CD4-positive, alpha-beta T cell (primary cell): ENCODE measurements at regions not wholly inside any gene's neighbourhood (a gene's known extent, or its start where the extent isn't known, plus 50 kb on each side); places are given as distances from the start of the nearest gene placed in this dataset.

Experiments
- ATAC-seq: fragments of 200-7000 bp; cut with Tn5 transposase; one replicate; pipeline ENCODE4 v1.10.0; 2022; ENCODE audit warnings: mild to moderate bottlenecking; ENCODE audit not compliant: poor library complexity
- CTCF ChIA-PET: fragments of 350-600 bp; sonication (Branson Sonifier 250); formaldehyde crosslinking; loops from one replicate; lab custom pipeline; 2021; ENCODE audit warnings: antibody characterized with exemption, inconsistent platforms; lab: Charles Lee
- POLR2A ChIA-PET: fragments of 350-600 bp; sonication (Branson Sonifier 250); formaldehyde crosslinking; loops from one replicate; lab custom pipeline; 2021; ENCODE audit warnings: antibody characterized with exemption, inconsistent platforms; lab: Charles Lee
- DNase-seq, 14 experiments: peaks; one replicate each; pipeline ENCODE4 v3.0.0-alpha.2; 2013 to 2020; ENCODE audit warnings: mixed read lengths in 2 of 14
- H3K27ac ChIP-seq, 2 donors: one replicate each; pipeline versions ENCODE4 v1.5.1 to v1.7.0; 2013; ENCODE audit warnings: low read length in 2 of 2, low read depth in 1 of 2, mild to moderate bottlenecking in 1 of 2
- H3K27me3 ChIP-seq, 2 experiments: 1 replicate in 1 of 2; 2 replicates in 1 of 2; pipeline versions ENCODE4 v1.6.1 to v1.7.0; 2013; ENCODE audit warnings: low read length in 2 of 2, control low read depth in 1 of 2, mild to moderate bottlenecking in 1 of 2, moderate library complexity in 1 of 2; ENCODE audit not compliant: insufficient read depth in 2 of 2, control insufficient read depth in 1 of 2
- H3K36me3 ChIP-seq: one replicate; pipeline ENCODE4 v1.6.1; 2013; ENCODE audit warnings: low read length, control low read depth; ENCODE audit not compliant: insufficient read depth
- H3K4me1 ChIP-seq: one replicate; pipeline ENCODE4 v1.6.1; 2013; ENCODE audit warnings: low read length, control low read depth; ENCODE audit not compliant: insufficient read depth
- H3K4me3 ChIP-seq: one replicate; pipeline ENCODE4 v1.5.1; 2013; ENCODE audit warnings: mild to moderate bottlenecking, low read length, moderate library complexity
- H3K9me3 ChIP-seq, 2 experiments: 1 replicate in 1 of 2; 2 replicates in 1 of 2; pipeline versions ENCODE4 v1.6.1 to v1.7.0; 2013; ENCODE audit warnings: low read length in 2 of 2, mild to moderate bottlenecking in 2 of 2, control low read depth in 1 of 2, moderate library complexity in 1 of 2; ENCODE audit not compliant: control insufficient read depth in 1 of 2, insufficient read depth in 1 of 2
- H3K27ac Mint-ChIP-seq: one replicate; pipeline ENCODE4 v1.8.0; 2020; ENCODE audit warnings: mixed read lengths
- H3K27me3 Mint-ChIP-seq: one replicate; pipeline ENCODE4 v1.8.0; 2021; ENCODE audit warnings: mixed read lengths
- H3K36me3 Mint-ChIP-seq: one replicate; pipeline ENCODE4 v1.8.0; 2021; ENCODE audit warnings: low read depth, mixed read lengths
- H3K4me1 Mint-ChIP-seq: one replicate; pipeline ENCODE4 v1.8.0; 2021; ENCODE audit warnings: low read depth, mixed read lengths
- H3K4me3 Mint-ChIP-seq: one replicate; pipeline ENCODE4 v1.8.0; 2020; ENCODE audit warnings: mild to moderate bottlenecking, mixed read lengths
- H3K9me3 Mint-ChIP-seq: one replicate; pipeline ENCODE4 v1.8.0; 2020; ENCODE audit warnings: mixed read lengths
- CTCF ChIP-seq: fragments of 200-600 bp; IDR thresholded peaks from one replicate; pipeline ENCODE4 v1.8.0; 2022; ENCODE audit warnings: antibody characterized with exemption, mild to moderate bottlenecking
- intact Hi-C, 2 experiments: fragments of 100-400 bp; cut with DNase I in 1 of 2; cut with micrococcal nuclease in 1 of 2; formaldehyde crosslinking; loops; one replicate each; pipeline versions ENCODE4 v1.15.1 to v1.9.0; 2023 to 2025; cut with DNase I, micrococcal nuclease

- Mint-ChIP-seq H3K27ac (no peak overlapping the region), H3K4me3 (no peak overlapping the region), H3K36me3 (no peaks in the 10 kb centered on the region), H3K27me3 (no peaks in the 10 kb centered on the region), H3K4me1 (peaks cover 37% of the 10 kb centered on the region), H3K9me3 (no peaks in the 10 kb centered on the region)
- intact Hi-C loops = no loop called here
- TF ChIP-seq CTCF = no peak
- ChIA-PET CTCF (no interaction called here), POLR2A (no interaction called here)
- Histone ChIP-seq H3K27me3 (no peaks in the 10 kb centered on the region), H3K4me3 (no peak overlapping the region), H3K27ac (no peak overlapping the region), H3K36me3 (no peaks in the 10 kb centered on the region), H3K9me3 (peaks cover 0 to 3% of the 10 kb centered on the region in 2 experiments), H3K4me1 (peaks cover 3% of the 10 kb centered on the region)
- ATAC-seq (no peak), DNase-seq (no peak)
Measured at GRCh38 chr11:129268371-129268770, 76.2 kb upstream of the ARHGAP32 start.

GRCh38 chr11:129267716-129268115 is 75.6 kb upstream of the ARHGAP32 start:
- no peaks in the 10 kb centered on the region for H3K36me3 Mint-ChIP-seq
- Histone ChIP-seq H3K27me3 (no peaks in the 10 kb centered on the region), H3K36me3 (no peaks in the 10 kb centered on the region), H3K9me3 (peaks cover 0 to 3% of the 10 kb centered on the region in 2 experiments), H3K4me1 (peaks cover 3% of the 10 kb centered on the region), H3K27ac (no peak overlapping the region), H3K4me3 (no peak overlapping the region)
- no peak overlapping the region for H3K4me3 Mint-ChIP-seq
- POLR2A ChIA-PET = no interaction called here
- CTCF ChIA-PET = no interaction called here
- no peak for TF ChIP-seq CTCF
- H3K9me3 Mint-ChIP-seq = no peaks in the 10 kb centered on the region
- no peak for DNase-seq
- peaks cover 37% of the 10 kb centered on the region for H3K4me1 Mint-ChIP-seq
- intact Hi-C loops = no loop called here
- no peak for ATAC-seq
- no peaks in the 10 kb centered on the region for H3K27me3 Mint-ChIP-seq
- no peak overlapping the region for H3K27ac Mint-ChIP-seq

GRCh38 chr11:129266536-129266935 is 74.4 kb upstream of the ARHGAP32 start:
- intact Hi-C loops = no loop called here
- no peak overlapping the region for H3K4me3 ChIP-seq
- ChIA-PET POLR2A (no interaction called here), CTCF (no interaction called here)
- H3K27me3 Mint-ChIP-seq = no peaks in the 10 kb centered on the region
- no peak for DNase-seq
- TF ChIP-seq CTCF = no peak
- H3K36me3 Mint-ChIP-seq = no peaks in the 10 kb centered on the region
- no peak for ATAC-seq
- H3K4me1 Mint-ChIP-seq = peaks cover 30% of the 10 kb centered on the region
- H3K4me3 Mint-ChIP-seq = no peak overlapping the region
- H3K9me3 Mint-ChIP-seq = no peaks in the 10 kb centered on the region
- no peaks in the 10 kb centered on the region for H3K27me3 ChIP-seq
- H3K4me1 ChIP-seq = peaks cover 3% of the 10 kb centered on the region
- H3K27ac Mint-ChIP-seq = no peak overlapping the region
- H3K36me3 ChIP-seq = no peaks in the 10 kb centered on the region
- H3K27ac ChIP-seq = no peak overlapping the region
- H3K9me3 ChIP-seq = peaks cover 0 to 3% of the 10 kb centered on the region in 2 experiments
